ENCODE measurements at regions not wholly inside any gene's neighbourhood (a gene's known extent, or its start where the extent isn't known, plus 50 kb on each side); places are given as distances from the start of the nearest gene placed in this dataset.

DNA sequence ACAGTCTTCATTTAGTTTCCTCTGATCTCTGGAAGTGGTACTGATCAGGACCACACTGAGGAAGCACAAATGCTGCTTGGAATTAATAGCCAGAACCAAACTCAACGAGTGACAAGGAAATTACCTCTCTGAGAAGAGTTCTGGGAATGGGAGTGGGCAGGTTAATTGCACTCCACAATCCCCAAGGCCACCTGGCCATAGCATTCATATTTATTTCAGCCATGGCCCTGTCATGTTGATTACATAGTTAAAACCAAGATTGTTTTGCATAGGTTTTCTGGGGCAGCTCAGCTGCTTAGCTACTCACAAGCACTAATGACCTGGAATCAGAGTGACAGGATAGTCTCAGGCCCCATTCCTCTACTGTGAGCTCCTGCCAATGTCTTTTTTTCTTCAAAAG lies 230.2 kb upstream of the RIMS1 start:
- TF ChIP-seq, protein P1, sequence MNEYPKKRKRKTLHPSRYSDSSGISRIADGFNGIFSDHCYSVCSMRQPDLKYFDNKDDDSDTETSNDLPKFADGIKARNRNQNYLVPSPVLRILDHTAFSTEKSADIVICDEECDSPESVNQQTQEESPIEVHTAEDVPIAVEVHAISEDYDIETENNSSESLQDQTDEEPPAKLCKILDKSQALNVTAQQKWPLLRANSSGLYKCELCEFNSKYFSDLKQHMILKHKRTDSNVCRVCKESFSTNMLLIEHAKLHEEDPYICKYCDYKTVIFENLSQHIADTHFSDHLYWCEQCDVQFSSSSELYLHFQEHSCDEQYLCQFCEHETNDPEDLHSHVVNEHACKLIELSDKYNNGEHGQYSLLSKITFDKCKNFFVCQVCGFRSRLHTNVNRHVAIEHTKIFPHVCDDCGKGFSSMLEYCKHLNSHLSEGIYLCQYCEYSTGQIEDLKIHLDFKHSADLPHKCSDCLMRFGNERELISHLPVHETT (tag by site-specific recombination; IDR thresholded peaks at IDR 0.05) = no peak
- TF ChIP-seq ZNF600 (tag by site-specific recombination; IDR thresholded peaks at IDR 0.05) (no peak), ZNF184 (tag by site-specific recombination; IDR thresholded peaks at IDR 0.05) (no peak), GFI1B (tag by site-specific recombination; IDR thresholded peaks at IDR 0.05) (no peak), SP3 (tag by site-specific recombination; IDR thresholded peaks at IDR 0.05) (no peak), ZNF501 (tag by site-specific recombination; IDR thresholded peaks at IDR 0.05) (no peak), ZNF146 (tag by site-specific recombination; IDR thresholded peaks at IDR 0.05) (no peak)
- ChIA-PET POLR2A (no interaction called here), CTCF (interaction anchor here (0.6 kb wide), 1 partner anchor 124 kb away, joined by 3 read pairs; no protein-coding TSS in a partner anchor)
- no peak overlapping the region for H3K27ac ChIP-seq (ENCODE audit: extremely low read depth, low read depth, low read length)
- H3K36me3 ChIP-seq (ENCODE audit: control insufficient read depth in 2 of 2, insufficient read depth in 1 of 2, low read length in 2 of 2) = no peaks in the 10 kb centered on the region
- H3K4me3 ChIP-seq (ENCODE audit: low read depth, low read length) = no peak overlapping the region
- H3K4me1 ChIP-seq (ENCODE audit: control insufficient read depth, insufficient read depth, low read length) = no peaks in the 10 kb centered on the region
- no peaks in the 10 kb centered on the region for H3K9me3 ChIP-seq (ENCODE audit: control insufficient read depth, insufficient read depth, low read depth, low read length)

- TF ChIP-seq ZEB2 (tag by site-specific recombination; IDR thresholded peaks at IDR 0.05) = no peak
- TF ChIP-seq, protein P2, sequence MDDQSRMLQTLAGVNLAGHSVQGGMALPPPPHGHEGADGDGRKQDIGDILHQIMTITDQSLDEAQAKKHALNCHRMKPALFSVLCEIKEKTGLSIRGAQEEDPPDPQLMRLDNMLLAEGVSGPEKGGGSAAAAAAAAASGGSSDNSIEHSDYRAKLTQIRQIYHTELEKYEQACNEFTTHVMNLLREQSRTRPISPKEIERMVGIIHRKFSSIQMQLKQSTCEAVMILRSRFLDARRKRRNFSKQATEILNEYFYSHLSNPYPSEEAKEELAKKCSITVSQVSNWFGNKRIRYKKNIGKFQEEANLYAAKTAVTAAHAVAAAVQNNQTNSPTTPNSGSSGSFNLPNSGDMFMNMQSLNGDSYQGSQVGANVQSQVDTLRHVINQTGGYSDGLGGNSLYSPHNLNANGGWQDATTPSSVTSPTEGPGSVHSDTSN (CRISPR knock-in tag; IDR thresholded peaks at IDR 0.05) = no peak
- TF ChIP-seq, protein P3, sequence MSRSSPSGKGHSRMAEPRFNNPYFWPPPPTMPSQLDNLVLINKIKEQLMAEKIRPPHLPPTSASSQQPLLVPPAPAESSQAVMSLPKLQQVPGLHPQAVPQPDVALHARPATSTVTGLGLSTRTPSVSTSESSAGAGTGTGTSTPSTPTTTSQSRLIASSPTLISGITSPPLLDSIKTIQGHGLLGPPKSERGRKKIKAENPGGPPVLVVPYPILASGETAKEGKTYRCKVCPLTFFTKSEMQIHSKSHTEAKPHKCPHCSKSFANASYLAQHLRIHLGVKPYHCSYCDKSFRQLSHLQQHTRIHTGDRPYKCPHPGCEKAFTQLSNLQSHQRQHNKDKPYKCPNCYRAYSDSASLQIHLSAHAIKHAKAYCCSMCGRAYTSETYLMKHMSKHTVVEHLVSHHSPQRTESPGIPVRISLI (tag by site-specific recombination; IDR thresholded peaks at IDR 0.05) = no peak
- TF ChIP-seq ZNF266 (tag by site-specific recombination; IDR thresholded peaks at IDR 0.05; ENCODE audit: low read depth) = no peak
- TF ChIP-seq ZBTB49 (tag by site-specific recombination; IDR thresholded peaks at IDR 0.05; ENCODE audit: low read depth) = no peak
- no peak for TF ChIP-seq ZNF221 (tag by site-specific recombination; IDR thresholded peaks at IDR 0.05; ENCODE audit: borderline replicate concordance)
- Histone ChIP-seq H3K36me3 (ENCODE audit: control insufficient read depth in 2 of 2, insufficient read depth in 1 of 2, low read length in 2 of 2) (no peaks in the 10 kb centered on the region), H3K4me1 (ENCODE audit: control insufficient read depth, insufficient read depth, low read length) (no peaks in the 10 kb centered on the region), H3K4me3 (ENCODE audit: low read depth, low read length) (no peak overlapping the region), H3K27ac (ENCODE audit: extremely low read depth, low read depth, low read length) (no peak overlapping the region), H3K9me3 (ENCODE audit: control insufficient read depth, insufficient read depth, low read depth, low read length) (no peaks in the 10 kb centered on the region)
- ChIA-PET POLR2A (no interaction called here), CTCF (no interaction called here)
These were observed 220.4 kb upstream of the RIMS1 start for GRCh38 chr6:71665931-71666330.

DNA sequence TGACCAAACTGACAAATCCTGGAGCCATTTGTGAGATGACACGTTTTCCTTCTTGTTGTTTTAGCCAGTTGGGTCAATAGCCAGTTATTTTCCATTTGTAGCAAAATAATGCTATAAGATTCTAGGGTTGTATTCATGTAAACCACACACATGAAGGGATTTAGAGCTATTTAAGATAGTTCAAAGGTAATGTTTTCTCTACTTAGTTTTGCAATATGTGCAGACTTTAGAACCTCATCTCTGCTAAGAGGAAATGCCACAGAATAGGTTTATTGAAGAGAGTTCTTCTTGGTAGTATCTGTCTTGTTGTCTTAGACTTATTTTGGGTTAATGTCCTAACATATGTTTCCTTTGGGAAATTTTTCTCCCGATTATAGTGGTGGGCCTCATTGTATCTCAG lies 213.5 kb upstream of the RIMS1 start:
- ChIA-PET POLR2A (no interaction called here), CTCF (interaction anchor here (0.8 to 1.6 kb wide), 2 partner anchors 14 to 292 kb away, joined by 4 to 7 read pairs; no protein-coding TSS in a partner anchor)
- H3K9me3 ChIP-seq (ENCODE audit: control insufficient read depth, insufficient read depth, low read depth, low read length) = no peaks in the 10 kb centered on the region
- no peak overlapping the region for H3K4me3 ChIP-seq (ENCODE audit: low read depth, low read length)
- no peaks in the 10 kb centered on the region for H3K4me1 ChIP-seq (ENCODE audit: control insufficient read depth, insufficient read depth, low read length)
- H3K27ac ChIP-seq (ENCODE audit: extremely low read depth, low read depth, low read length) = no peak overlapping the region
- H3K36me3 ChIP-seq (ENCODE audit: control insufficient read depth in 2 of 2, insufficient read depth in 1 of 2, low read length in 2 of 2) = no peaks in the 10 kb centered on the region
- no peak for TF ChIP-seq PRDM2 (tag by site-specific recombination; IDR thresholded peaks at IDR 0.05; ENCODE audit: borderline replicate concordance)
- no peak for TF ChIP-seq ZNF23 (tag by site-specific recombination; IDR thresholded peaks at IDR 0.05; ENCODE audit: borderline replicate concordance)
